Fibroblast of villous mesenchyme (primary cell): ENCODE measurements at regions not wholly inside any gene's neighbourhood (a gene's known extent, or its start where the extent isn't known, plus 50 kb on each side); places are given as distances from the start of the nearest gene placed in this dataset.
A peak's percentile ranks its signal among the peaks of the same experiment; 100 is the strongest.

Experiments used
- DNase-seq: peaks from one replicate; pipeline ENCODE4 v3.0.0-alpha.2; 2010; ENCODE audit warnings: low read depth
- H3K4me3 ChIP-seq: 2 replicates; pipeline ENCODE4 v1.5.1; 2011; ENCODE audit warnings: low read depth, mild to moderate bottlenecking, low read length
- TF ChIP-seq, protein P1 (sequence below): IDR thresholded peaks from 2 replicates; pipeline ENCODE4 v1.5.1; 2012; ENCODE audit warnings: low read depth, mild to moderate bottlenecking, low read length; ENCODE audit not compliant: insufficient read depth

DNA sequence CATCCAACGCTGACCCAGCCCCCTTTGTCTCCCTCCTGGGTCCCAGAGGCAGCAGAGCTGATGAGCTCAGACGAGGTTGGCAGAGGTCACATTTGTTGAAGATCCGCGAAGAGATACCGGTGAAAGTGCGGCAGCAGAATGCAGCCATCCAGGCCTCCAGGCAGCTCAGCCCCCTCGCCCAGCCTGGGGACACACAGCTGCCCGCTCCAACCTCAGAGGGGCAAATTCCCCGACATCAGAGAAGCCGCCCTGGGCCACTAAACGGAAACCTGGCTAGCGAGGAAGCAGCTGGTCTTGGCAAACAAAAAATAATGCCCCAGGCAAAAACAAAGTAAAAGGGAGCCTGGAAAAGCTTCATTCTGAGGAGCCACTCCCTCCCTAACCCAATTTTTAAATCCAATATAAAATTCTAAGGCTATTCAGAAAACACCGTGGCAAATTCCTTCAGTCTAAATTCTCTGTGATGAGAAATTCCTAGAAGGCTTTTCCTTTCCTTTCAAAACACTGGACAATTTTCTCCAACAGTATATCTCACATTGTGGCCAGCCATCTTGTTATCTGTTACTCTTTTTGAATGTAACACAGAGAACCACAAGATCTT lies 262.4 kb downstream of the SS18 start:
- DNase-seq: peak; percentile 18

DNA sequence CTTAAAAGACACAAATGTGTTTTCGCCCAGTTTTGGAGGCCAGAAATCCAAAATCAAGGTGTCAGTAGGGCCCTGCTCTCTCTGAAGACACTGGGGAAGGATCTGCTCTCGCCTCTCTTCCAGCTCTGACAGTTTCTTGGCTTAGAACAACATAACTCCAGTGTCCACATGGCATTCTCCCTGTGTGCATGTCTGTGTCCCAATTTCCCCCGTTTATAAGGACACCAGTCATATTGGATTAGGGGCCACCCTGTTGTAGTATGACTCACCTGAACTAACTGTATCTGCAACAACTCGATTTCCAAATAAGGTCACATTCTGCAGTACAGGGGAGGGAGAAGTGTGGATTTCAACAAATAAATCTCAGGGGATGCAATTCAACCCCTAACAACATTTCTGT lies 263.2 kb downstream of the SS18 start:
- DNase-seq: no peak
- TF ChIP-seq, protein P1, sequence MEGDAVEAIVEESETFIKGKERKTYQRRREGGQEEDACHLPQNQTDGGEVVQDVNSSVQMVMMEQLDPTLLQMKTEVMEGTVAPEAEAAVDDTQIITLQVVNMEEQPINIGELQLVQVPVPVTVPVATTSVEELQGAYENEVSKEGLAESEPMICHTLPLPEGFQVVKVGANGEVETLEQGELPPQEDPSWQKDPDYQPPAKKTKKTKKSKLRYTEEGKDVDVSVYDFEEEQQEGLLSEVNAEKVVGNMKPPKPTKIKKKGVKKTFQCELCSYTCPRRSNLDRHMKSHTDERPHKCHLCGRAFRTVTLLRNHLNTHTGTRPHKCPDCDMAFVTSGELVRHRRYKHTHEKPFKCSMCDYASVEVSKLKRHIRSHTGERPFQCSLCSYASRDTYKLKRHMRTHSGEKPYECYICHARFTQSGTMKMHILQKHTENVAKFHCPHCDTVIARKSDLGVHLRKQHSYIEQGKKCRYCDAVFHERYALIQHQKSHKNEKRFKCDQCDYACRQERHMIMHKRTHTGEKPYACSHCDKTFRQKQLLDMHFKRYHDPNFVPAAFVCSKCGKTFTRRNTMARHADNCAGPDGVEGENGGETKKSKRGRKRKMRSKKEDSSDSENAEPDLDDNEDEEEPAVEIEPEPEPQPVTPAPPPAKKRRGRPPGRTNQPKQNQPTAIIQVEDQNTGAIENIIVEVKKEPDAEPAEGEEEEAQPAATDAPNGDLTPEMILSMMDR: no peak
- no peak overlapping the region for H3K4me3 ChIP-seq

More for the DNA sequence above, 262.4 kb downstream of the SS18 start:
- peak overlapping the region; percentile 20 for H3K4me3 ChIP-seq
- TF ChIP-seq, protein P1: no peak

DNA sequence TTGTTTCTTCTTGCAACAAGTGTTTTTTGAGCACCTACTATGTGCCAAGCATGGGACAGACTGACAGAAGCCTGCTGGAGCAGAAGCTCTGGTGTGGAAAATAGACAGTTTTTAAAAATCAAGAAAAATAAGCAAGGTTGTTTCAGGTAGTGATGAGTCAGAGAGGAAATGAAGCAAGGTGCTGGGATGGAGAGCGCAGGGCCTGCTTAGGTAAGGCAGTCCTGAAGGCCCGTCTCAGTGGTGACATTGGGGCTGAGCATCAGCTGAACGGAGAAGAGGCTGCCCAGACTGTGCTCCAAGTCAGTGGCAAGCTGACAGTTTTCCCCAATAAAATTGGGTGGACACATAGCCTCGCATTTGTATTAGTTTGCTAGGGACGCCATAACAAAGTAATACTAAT lies 263.6 kb downstream of the SS18 start:
- no peak for DNase-seq
- no peak overlapping the region for H3K4me3 ChIP-seq
- TF ChIP-seq, protein P1: no peak

DNA sequence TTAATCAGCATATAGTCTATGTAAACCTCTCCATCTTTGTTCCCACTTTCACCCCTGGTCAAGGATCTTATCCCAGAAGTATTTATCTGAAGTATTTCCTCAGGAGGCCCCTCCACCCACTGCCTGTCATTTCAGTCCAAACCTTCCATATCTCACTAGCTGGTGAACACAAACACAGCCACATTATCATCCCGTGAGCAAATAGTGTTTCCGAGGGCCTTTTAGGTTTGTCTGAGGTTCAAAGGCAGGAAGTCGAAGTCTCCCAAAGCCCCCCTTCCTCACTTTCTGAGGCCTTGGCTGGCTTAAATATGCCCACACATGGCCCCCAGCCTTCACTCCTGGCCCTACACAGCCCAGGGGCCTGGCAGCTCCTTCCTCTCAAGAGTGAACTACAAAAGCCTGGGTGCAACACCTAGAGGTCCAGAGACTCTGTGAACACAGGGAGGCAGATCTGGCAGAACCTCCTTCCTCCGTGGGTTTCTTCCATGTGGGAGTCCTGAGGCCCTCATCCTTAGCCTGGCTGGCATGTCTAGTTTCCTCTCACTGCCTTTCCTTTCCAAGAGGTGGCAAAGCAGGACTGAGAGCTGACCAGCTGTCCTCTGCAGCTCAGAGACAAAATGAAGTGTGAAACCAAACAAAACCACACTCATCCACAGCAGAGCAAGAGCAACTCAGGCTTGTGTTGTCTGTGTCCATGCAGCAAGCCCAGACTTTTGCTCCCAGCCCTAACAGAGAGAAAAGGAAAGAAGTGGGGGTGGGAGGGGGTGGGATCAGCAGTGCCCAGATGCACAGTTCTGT lies 264.2 kb downstream of the SS18 start:
- DNase-seq: no peak
- no peak overlapping the region for H3K4me3 ChIP-seq
- TF ChIP-seq, protein P1: no peak

DNA sequence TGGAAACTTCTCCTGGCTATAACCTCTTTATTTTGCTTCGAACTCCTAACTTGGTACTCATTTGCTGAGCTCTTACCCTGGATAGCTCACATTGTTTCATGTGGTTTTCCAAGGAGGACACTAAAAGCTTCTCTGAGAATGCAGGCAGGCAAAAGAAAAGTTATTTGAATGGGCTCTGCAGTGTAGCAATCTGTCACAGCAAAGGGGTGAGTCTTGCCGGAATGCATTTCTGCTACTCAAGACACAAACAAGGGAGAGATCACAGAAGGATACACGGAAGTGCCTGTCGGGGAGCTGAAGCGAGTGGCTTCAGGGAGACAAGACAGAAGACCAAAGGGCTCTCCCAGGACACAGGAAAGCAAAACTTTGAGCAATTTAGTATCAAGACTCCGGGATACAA lies 265.4 kb downstream of the SS18 start:
- no peak overlapping the region for H3K4me3 ChIP-seq
- DNase-seq: no peak
- TF ChIP-seq, protein P1: no peak

DNA sequence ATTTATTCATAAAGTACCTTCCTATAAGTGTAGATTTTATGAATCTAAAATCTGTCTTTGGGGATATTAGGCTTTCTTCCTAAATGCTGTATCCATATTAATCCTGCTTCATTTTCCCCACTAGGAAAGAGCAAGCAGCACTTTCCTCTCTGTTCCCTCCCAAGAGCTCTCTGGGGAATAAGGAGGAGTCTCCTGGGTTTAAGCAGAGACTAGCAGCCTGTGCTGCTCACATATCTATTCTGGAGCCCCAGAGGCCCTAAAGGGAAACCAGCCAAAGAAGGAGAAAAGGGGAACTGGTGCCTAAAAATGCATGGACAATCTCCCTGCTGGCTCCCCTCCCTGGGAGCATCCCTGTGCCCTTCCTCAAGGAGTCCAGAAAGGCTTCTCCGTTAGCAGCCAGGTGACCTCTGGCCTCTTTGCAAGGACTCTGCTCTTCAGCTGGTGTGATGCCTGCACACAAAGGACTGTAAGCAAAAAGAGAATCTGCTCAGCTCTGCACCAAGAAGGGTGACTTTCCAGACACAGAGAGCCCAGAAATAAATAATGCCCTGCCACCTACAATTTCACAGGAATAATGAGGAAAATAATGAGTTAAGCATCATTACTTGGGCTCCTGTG lies 270.6 kb downstream of the SS18 start:
- DNase-seq: no peak
- H3K4me3 ChIP-seq: no peak overlapping the region
- TF ChIP-seq, protein P1: no peak
